NCI-H748 (cell line): ENCODE measurements at regions not wholly inside any gene's neighbourhood (a gene's known extent, or its start where the extent isn't known, plus 50 kb on each side); places are given as distances from the start of the nearest gene placed in this dataset.
"Not testable (repeated sequence)": the region's sequence is repeated elsewhere in the genome, so short reads cannot be mapped to it uniquely, and the experiment has no call there.

Experiments used
- DNase-seq: peaks from one replicate; lab custom pipeline; 2025; ENCODE audit not compliant: unreplicated experiment; lab: John Stamatoyannopoulos, UW

DNA sequence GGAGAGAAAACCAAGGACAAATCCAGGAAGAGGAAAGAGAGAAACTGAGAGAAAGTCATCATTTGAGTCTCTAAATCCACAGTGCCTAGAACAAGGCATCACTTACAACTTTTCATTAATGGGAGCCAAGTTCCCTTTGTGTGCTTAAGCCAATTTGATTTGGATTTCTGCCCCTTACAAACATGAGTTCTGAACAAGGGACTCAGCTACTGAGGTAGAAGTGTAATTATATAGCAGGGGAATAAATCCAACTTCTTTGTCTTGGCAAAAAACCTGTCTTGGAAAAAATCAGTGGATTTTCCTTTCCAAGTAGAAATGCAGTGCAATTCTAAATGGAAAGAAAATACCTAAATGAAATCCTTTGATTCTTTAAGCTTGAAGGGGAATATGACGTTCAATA lies 307.2 kb upstream of the CNTN3 start:
- DNase-seq, result no peak

DNA sequence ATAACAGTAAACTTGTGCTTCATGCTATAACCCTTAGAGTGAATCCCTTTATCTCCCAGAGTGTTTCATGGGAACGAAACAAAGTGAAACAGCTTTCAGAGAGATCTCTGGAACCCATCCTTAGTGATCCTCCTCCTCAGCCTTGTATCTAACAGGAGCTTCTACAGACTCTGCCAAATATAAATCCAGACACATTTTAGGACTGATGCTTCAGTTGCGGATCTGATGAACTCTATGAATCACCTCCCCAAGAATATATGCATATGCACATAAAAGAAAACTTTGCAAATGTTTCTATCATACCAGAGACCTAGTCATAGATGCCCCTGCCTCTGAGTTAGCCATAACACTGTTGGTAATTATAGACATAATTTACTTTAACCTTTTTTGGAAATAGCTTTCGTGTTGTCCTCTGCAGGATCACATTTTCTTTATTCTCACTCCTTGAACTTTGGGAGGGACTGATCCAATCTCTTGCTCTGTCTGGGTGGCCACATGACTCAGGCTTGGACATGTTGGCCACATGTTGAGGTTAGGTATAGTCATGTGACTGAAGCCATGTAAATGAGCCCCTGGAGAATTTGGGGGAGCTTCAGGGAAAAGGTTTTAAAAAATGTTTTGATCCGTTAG lies 306.4 kb upstream of the CNTN3 start:
- DNase-seq, result no peak

DNA sequence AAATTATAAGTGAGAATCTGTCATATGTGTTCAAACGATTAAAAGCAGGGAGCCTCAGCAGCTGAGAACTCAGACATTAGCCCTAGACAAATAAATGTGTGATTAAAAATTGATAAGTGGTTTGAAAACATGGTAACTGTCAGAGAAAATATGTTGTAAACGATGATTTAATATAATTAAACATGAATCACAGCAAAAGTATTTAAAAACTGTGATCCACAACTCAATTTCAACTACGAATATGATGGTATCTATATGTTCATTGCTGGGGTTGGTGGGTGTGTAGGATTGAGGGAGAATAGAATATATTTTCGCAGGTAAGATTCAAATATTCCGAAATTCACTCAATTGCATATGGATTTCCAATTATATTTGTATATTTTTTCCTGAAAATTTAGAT lies 302.2 kb upstream of the CNTN3 start:
- no peak for DNase-seq

DNA sequence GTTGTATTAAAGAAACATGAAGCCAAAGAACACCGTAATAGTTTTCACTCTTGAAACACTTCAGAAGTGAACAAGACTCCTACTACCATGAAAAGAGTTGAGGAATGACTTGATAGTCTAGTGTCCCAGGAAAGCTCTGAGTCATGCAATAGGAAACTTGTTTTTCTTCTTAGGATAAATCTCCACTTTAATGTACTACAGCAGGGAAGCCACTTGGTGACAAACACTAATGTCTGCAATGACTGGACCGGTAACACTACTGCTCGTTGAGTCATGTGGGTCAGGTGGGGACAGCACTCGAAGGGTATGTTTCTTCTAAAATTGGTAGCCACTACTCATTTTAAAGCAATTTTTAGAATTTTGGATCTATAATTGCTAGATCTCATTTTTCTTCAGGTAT lies 291.7 kb upstream of the CNTN3 start:
- DNase-seq, result no peak

DNA sequence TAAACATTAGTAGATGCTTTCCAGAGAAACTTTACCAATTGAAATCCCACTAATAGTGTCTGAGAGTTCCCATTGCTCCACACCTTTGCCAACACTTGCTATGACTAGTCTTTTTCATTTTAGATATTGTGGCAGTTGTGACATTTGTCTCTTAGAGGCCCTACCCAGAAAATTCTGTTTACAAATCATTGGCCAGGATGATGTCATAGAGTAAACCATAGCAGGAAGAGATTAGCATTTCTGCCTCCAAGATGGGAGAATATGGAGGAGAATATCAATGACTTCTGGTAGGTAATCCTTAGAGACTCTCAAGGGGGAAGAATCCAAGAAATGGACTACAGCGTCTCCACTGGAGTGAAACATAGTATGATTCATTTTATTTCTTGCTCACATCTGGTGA lies 291.0 kb upstream of the CNTN3 start:
- DNase-seq, result no peak

DNA sequence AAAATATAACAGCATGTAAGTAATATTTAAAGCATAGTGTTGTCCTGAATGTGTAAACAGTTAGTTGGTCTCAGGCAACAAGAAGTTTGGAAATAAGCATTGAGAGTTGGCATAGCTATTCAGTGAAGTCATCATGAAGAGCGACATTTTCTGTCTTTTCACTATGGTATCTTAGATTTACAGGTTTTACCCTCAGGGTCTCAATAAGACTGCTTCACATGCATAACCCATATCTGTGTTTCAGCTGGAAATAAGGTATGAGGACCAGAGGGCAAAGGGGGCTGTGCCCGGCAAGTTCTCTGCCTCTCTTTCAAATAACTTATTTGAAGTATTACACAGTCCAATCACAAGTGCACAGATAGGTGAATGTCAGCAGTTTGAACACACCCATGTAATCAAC lies 290.2 kb upstream of the CNTN3 start:
- DNase-seq, result no peak

DNA sequence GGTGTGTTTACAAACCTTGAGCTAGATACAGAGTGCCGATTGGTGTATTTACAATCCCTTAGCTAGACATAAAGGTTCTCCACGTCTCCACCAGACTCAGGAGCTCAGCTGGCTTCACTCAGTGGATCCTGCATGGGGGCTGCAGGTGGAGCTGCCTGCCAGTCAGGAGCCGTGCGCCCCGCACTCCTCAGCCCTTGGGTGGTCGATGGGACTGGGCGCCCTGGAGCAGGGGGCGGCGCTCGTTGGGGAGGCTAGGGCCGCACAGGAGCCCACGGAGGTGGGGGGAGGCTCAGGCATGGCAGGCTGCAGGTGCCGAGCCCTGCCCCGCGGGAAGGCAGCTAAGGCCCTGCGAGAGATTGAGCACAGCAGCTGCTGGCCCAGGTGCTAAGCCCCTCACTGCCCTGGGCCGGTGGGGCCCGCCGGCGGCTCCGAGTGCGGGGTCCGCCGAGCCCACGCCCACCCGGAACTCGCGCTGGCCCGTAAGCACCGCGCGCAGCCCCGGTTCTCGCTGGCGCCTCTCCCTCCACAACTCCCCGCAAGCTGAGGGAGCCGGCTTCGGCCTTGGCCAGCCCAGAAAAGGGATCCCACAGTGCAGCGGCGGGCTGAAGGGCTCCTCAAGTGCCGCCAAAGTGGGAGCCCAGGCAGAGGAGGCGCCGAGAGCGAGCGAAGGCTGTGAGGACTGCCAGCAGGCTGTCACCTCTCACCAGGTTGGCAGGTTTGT lies 285.5 kb upstream of the CNTN3 start:
- DNase-seq, result not testable (repeated sequence)

DNA sequence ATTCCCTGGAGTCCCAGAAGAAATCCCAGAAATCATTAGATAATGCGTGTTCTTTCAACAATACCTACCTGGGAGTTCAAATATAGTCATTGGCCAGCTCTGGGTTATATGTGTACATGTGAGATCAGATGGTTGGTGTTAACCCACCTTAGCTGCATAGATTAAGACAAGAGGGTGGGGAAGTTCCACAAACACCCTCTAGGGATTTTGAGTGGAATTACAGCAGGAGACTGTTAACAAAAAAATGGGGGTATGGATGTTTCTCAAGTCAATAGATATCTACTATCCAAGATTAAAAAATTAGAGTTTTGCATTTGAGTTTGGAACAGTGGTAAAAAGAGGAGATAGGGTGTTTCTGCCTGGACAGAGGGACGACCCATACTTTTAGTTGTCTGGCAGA lies 282.5 kb upstream of the CNTN3 start:
- peak; percentile 51 for DNase-seq

DNA sequence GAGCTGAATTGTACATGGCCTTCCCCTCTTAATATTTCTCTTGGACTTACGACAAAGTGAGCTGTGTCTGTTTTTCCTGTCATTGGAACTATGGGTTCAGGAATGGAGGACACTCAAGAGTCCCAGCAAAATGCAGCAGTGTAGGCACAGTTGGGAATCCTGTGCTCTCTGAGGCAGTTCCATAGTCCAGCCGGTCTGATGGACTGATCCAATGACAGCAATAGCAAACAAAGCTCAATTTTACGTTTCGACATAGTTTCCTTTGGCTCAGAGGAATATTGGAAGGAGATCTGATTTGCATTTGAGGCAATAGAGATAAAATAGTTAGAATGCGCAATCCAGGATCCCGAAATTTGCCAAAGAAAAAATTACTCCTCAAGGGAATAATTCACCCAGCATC lies 276.9 kb upstream of the CNTN3 start:
- DNase-seq, result no peak

DNA sequence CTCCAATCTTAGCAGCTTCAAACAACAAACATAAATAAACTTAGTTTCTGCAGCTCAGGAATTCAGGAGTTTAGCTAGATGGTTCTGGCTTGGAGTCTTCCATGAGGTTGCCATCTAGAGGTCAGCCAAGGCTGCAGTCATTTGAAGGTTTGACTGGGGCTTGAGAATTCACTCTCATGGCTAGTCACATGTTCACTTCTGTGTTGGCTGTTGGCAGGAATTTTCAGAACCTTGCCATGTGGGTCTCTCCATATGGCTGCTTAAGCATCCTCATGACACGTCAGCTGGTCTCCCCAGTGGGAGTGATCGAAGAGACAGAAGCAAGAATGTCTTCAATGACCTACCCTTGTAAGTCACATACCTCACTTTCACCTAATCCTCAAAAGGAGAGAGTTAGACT lies 269.2 kb upstream of the CNTN3 start:
- DNase-seq, result peak; percentile 17

DNA sequence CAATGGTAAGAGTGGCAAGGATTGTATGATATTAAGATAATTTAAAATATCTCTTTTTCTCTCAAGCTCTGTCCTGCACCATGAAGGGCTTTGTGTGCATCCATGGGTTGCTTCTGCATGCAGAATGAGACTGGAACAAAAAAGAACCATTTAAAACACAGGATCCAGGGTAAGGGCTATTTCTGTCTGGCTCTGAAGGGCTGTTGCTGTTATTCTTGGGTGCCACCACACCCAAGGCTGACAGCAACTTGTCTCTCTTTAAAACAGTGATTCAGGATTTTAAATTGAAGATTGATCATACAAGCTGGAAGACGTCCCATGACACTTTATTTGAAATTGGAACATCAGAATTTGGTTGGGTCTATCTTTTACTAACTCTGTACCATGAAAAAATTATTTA lies 268.8 kb upstream of the CNTN3 start:
- DNase-seq, result no peak

DNA sequence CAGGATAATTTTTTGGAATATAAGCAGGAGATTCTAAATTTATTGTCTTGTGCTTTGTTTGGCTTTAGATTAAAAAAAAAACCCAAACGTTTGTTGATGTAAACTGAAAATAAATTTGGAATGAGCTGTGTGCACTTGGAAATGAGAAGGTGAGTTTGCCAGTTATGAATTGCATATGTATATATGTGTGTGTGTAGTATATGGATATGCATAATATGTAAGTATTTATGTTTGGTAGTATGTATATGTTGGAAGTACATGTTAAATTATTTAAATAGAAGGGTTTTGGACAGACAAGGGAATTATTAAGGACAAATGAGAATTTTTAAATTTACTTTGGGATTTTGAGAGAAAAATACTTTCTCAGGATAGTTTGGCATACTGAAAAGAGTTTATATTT lies 265.8 kb upstream of the CNTN3 start:
- no peak for DNase-seq

DNA sequence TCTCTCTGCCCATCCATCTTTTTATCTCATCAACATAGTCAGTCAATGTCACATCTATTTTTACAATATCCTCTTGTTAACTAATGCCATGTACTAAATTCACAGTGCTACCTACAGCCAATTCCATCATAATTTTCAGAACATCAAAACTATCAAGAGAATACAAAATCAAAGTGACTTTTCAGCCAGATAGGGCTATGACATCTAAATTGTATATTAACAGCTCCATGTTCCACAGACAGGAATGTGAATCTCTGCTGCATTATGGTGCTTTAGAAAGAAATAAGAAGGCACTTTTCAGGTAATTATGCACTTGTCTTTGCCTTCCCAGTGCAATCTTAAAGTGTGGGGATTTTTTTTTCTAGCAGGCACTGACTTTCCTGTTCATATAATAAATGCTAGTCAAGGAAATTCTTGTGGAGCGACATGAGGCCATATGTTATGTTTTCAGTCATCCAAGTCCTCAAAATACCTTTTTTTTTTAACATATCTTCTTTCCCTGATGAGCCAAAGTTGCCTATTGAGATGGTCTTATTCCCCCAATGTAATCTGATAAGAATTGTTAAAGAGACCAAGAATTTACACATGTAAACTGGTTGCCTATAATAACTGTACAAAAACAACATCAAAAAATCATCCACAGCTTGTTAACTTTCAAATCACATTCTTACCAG lies 252.0 kb upstream of the CNTN3 start:
- DNase-seq, result no peak

DNA sequence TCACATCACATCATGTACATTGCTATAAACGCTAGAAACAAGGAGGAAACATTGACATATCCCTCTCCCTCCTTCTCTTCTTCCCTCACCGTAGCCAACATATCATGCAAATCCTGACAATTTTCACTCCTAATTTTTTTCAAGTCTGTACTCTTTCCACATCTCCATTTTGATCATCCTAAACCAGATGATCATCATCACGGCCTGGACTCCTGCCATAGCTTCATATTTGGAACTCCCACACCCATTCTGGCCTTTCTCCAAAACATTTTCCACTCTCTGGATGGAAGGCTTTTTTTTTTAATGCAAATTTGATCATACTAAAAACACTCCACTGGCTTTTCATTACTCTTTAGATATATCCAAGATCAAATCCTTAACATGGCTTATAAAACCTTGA lies 248.0 kb upstream of the CNTN3 start:
- no peak for DNase-seq

DNA sequence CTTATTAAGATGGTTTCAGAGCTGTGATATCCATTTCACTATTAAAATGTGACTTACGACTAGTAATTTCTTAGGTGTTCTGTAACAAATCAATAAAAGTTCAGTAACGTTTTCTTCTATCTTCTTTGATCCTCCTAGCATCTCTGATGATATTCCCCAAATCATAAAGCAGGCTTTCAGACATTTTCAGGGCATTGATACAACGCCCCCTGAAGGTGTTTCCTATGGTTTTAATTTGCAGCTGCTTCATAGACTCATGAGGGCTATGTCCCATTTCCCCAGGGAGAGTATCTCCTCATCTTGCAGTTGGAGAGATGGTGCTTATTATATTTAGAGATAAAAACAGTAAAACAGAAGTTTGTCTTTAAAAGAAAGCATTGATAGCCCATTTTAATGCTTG lies 246.8 kb upstream of the CNTN3 start:
- no peak for DNase-seq

DNA sequence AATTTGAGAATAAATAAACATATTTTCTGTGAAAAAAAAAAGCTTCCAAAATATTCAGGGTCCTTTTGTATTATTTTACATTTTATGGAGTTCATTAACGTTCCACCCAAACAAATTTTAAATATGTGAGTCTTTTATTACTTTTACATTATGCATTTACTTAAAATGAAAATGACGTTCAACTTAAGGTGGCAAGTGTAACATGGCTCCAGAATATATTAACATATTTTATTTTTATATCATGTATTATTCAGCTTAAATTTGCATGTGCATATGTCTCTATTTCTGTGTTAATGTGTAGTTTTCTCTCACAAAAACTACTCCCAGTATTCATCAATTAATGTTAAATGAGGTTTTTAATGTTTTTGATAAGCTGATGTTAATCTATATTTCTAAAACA lies 243.6 kb upstream of the CNTN3 start:
- DNase-seq, result no peak

DNA sequence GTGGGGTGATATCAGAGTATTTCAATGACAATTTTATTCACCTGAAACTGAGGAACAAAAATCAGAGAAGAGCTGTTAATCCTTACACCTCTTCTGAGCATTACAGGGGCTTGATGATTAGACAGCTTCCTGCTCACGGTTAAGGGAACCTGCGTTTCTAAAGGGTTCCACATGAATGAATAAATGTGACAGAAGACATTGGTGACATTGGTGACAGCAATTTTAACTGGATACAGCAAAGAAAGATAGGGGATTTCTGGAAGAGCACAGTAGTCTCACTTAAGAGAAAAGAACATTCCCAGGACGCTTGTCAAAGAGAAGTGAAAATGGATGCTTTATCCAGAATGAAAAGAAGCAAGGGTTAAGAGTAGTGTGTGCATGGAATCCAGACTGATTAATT lies 235.9 kb upstream of the CNTN3 start:
- DNase-seq, result no peak

DNA sequence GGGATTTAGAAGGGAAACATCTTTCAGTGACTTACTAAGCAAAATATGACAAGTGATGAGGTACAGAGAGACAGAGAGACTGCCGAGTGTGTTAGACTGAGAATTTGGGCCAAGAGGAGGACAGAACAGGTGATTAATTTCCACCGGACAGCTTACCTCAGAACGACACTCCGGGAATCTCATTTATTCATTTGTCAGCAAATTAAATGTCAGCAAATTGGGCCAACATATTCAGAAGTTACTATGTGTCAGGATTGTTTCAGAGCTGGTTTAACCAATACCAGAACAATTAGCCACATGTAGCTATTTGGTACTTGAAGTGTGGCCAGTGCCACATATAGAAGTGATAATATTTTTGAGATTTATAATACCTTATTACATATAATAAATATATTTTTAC lies 232.6 kb upstream of the CNTN3 start:
- DNase-seq, result no peak

DNA sequence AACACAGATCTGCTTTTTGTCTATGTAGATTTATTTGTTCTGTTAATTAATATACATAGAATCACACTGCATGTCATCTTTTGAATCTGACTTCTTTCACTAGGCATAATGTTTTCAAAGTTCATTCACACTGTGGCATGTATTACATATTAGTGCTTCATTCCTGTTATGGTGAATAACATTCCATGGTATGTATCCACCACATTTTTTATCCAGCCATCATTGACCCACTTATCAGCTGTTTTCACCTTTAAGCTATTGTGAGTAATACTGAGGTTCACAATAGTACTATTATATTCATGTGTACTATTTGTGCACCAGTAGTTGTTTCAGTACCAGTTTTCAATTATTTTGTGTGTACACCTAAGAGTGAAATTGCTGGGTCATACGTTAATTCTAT lies 230.6 kb upstream of the CNTN3 start:
- no peak for DNase-seq

DNA sequence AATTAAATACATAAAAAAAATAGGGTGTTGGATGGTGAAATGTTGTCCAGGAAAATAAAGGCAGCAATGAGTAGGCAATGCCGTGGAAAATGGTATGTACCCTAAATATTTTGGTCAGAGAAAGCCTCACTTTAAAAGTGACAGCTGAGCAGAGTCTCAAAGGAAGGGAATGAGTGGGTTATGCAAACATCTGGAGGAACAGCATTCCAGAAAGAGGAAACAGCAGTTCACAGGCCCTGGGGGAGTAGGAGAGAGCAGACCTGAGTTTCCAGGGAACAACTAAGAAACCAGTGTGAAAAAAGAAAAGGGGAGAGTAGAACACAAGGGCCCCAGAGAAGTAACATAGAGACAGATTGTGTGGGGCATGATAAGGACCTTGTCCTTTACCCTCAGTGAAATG lies 230.0 kb upstream of the CNTN3 start:
- DNase-seq, result no peak

DNA sequence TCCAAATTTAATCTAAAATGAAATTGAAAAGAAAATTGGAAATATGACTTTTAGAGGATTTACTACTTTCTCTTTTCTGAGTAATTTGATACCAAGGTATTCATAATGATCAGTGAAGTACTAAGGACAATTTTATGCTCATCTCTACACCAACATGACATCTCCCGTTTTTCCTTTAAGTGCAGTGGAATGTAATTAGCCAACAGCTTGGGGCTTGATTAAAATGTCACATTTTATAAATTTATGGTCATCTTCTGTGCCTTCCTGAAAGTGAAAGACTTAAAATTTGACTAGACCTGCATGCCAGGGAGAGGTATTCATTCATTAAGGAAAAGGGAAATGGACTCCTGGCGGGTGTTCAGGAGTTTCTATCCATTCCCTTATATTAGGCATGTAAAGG lies 228.2 kb upstream of the CNTN3 start:
- DNase-seq, result no peak

DNA sequence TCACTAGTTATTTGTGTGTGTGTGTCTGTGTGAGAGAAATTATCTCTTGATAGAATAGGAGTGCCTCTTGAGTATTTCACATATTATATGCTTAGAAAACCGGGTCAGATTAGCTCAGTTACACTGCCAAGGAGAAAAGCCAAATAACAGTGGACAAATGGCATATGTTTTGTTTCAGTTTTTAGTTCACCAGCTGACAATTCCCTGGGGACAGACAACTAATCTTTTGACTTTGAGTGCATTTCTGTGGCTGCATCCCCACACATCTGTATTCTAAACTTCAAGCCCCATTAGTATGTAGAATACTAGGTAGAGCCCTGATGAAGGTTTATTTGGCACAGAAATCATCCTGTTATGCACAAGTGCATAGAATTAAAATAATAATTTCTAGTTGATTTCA lies 227.7 kb upstream of the CNTN3 start:
- no peak for DNase-seq

DNA sequence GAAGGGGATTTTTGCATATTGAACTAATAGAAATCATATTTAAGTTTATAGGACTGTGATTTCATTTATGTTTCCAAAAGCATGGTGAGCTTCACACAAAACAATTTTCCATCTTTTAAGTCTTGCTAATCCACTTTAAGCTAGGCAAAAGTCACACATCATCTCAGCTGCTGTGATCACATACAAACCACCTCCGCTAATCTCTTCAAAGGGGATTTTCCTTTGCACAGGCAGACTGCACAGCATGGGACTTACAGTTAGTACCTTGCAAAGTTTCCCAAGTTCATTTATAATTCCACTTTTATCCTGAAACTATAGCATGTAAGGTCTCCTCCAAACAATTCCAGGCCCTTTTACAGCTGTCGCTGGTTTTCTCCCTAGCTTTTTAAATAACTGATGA lies 225.1 kb upstream of the CNTN3 start:
- no peak for DNase-seq
